ENCODE measurements at regions not wholly inside any gene's neighbourhood (a gene's known extent, or its start where the extent isn't known, plus 50 kb on each side); places are given as distances from the start of the nearest gene placed in this dataset.

DNA sequence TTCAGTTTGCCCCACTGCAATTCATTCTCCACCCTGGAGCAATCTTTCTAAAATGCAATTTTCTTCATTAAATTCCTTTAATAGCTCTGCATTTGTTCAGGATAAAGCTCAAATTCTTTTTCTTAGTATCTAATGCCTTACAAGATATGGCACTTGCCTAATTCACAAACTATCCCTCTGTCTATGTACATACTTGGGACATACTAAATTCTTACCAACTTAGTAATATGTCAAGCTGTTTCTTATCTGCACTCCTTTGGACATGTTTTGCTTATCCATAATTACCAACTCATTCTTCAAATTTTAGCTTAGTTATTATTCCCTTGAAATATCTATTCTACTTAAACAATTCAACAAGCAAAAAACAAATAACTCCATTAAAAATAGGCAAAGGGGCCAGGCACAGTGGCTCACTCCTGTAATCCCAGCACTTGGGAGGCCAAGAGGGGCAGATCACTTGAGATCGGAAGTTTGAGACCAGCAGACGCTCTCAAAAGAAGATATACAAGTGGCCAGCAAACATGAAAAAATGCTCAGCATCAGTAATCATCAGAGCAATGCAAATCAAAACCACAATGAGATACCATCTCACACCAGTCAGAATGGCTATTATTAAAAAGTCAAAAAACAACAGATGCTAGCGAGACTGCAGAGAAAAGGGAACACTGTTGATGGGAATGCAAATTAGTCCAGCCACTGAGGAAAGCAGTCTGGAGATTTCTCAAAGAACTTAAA is 96.9 kb downstream of the FAM76B start:
- DNase-seq (ENCODE audit: low read depth in 2 of 2) = no peak

DNA sequence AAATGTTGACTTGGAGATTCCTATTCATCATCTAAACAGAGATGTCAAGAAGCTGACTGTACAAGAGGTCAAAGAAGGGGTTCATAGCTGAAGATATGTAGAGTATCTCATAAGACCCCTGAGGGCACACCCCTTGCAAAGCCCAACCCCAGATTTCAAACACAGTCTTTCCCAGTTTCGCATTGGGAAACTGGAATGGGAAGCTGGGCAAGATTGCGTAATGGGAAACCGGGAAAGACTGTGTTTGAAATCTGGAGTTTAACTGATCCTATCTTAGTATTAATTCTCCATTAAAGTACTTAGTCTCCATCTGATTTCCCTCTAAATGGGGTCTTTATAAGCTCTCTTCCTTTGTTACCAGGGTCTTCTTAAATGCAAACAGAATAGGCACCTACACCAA is 99.5 kb downstream of the FAM76B start:
- no peak for DNase-seq (ENCODE audit: low read depth in 2 of 2)

DNA sequence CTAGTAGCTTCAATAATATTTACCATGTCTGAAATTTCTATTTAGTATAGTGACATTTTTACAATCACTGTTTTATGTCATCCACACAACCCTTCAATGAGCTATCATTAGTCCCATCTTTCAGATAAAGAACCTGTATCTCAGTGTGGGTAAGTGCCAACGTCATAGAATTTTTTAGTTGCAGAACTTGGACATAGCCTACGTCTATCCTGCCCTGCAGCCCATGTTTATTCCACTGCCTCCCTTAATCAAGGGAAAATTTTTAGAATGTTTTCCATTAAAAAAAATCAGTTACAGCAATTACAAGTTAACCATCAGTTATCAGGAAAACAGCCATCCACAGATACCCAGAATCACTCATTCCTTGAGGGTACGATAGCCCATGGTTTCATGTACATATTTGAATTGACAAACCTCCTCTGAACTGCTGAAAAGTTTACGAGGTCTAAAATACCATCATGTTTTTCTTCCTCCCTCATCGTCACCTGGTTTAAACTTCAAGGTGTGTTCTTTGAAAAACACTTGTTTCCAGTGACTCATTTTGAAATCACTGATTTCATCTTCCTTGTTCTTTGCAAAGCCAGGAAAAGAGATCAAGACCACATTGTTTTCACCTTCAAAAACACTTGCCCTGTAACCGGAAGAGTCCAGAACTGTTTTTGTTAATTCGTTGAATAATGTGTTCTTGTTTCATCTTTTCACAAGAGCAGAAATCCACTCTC is 100.9 kb downstream of the FAM76B start:
- no peak for DNase-seq (ENCODE audit: low read depth in 2 of 2)

DNA sequence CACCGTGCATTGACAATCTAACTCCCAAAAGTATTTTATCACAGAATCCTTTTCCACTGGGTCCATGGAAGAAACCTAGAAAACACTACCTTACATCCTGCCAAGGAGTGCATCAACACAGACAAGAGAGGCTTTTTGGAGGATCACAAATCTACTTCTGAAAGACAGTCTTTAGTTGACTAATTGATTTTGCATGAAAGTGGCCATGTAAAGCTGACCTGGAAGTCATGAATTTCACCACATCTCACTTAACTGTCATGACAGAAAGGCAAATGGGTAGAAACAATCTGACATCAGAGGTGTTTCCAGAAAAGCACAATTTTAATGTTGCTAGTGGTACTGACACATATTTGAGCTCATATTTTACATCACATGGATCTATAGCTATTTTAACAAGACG is 101.6 kb downstream of the FAM76B start:
- DNase-seq (ENCODE audit: low read depth in 2 of 2) = no peak

DNA sequence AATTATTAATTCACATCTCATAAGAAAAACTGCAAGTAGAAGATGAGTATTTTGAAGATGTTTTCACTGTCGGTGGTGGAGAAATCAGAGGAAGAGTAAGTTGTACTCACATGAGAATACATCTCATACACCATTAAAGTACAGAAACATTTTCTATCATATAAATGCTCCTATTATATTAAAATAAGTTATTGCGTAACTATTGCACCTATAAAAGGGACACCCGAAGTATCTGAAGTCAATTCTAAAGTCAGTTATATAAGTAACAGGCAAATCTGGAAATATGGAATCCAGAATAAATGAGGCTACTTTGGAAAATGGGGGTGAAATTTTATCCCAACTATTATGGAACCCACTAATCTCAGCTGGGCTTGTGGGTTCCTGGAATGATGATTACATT is 103.3 kb downstream of the FAM76B start:
- DNase-seq (ENCODE audit: low read depth in 2 of 2) = no peak

DNA sequence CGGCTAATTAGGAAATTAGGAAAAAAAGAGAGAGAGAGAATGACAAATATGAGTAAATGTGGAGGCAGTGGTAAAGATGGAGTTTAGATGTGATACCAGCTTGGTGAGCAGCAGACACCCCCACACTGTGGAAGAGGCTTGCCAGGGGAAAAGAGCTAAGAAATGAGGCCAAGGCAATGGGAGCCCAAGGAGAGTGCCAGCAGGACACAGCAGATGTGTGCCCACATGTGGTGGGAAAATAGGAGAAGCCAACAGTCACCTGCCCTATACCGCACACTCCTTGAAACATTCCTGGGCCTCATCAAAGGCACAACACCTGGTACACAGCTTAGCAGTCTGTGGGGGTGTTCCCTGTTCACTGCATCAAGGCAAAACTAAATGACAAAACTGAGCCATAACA is 104.9 kb downstream of the FAM76B start:
- DNase-seq (ENCODE audit: low read depth in 2 of 2) = no peak

DNA sequence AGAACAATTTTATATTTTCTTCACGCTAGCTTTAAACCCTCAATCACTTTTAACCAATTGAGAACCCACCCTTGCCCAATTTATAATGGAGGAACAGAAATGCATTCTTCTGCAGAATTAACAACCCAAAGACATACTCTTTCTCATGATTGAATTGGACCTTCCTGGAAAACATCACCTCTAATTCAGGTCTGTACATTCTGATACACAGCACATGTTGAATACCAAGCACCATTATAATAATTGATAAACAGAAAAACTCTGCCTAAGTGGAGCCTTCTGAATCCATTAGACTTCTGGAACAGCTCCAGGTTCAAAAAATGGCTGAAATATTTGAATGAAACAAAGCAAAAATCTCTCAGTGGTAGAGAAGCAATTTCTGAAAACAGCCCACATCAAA is 105.4 kb downstream of the FAM76B start:
- no peak for DNase-seq (ENCODE audit: low read depth in 2 of 2)

DNA sequence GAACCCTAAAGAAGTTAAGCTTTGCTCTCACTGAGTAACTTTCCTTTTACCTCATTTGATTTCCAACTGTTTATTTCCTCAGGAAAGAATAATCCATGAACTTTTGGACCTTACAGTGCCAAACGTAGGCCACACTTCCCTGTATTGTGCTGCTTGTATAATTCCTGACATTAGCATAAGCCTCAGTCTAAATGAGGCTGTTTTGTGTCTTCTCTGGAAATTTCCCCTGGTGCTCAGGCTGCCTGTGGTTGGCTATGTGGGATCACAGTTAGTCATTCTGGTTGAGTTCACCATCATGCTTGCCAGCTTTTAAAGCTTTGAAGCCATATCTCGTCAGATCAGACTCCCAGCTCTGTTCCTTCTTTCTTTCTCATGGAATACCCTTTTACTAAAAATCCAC is 107.0 kb downstream of the FAM76B start:
- no peak for DNase-seq (ENCODE audit: low read depth in 2 of 2)

DNA sequence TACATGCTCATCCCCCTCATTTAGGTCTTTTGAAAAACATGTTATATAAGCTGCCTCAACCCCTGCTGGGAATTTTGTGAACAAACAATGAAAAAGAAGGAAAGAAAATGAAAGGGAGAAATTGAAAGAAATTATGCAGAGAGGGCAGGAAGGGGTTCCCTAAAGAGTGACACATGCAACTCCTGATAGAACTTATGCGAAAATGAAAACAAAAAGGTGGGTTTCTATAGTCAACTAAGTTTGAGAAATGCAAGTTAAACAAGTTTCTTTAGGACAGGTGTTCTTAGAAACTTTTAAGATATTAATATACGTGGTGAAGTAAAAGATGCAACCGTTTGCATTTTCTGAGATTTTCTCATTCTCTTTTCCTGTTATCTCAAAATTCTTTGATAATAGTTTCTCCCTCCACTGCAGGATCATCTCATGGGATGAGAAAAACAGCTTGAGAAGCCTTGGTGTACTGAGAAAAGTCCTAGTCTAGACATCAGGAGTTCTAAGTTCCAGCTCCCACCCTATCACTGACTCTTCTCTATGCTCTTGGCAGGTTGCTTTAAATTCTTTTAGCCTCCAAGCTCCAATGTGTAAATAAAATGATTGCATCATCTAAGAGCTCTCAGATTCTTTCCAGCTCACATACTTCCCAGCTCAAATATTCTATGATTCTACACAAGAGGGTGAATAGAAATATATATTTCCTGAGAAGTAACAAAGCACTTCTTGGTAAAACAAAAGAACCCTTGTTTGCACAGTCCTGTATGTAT is 109.2 kb downstream of the FAM76B start:
- DNase-seq (ENCODE audit: low read depth in 2 of 2) = no peak

DNA sequence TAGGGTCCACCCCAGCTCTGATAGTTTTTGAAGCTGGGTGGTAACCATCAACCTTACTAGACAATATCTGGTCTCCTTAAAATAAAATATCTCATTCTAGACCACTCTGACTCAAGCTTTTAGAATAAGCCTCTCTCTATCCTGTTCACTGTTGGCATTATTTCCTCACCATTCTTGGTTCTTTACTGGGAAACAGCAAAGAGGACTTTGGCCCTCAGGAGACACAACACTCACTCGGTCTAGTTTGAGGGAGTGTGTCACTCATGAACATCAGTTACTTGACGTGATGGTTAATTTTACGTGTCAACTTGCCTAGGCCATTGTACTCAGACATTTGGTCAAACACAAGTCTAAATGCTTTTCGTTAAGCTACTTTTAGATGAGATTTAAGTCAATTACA is 110.6 kb downstream of the FAM76B start:
- DNase-seq (ENCODE audit: low read depth in 2 of 2) = no peak

DNA sequence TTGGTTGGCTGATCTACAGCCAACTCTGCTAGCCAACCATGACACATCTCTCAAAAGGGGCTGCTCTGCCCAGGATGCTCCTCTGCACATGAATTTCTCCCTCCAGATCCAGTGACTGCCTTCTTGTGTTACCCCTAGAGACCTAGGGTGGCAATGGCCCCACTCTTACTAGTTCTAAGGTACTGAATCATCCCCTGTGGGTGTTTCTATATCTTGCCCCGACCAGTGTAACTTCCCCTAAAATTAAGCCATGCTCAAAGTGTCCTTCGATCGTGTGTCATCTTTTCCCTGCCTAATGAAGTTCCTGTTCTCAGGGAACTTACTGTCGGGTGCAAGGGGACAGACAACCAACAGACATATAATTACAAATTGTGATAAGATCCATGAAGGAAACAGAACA is 113.3 kb downstream of the FAM76B start:
- DNase-seq (ENCODE audit: low read depth in 2 of 2) = no peak

DNA sequence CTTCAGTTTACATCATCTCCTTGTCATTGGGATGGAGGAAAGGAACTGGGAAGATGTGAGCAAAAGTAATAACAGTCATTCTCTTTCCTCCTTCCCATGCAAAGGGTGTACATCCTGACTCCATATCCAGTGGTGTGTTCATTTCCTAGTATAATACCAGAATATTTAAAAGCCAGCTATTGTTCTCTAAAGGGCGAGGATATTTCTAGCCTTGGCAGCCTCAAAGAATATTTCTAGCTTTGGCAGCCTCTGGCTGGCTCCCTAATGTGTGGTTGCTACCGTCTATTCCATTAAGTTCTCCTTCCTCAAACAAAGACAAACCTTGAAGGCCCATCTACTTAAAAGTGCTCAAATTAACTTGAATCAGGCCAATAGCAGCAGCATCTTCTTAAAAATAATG is 114.0 kb downstream of the FAM76B start:
- DNase-seq (ENCODE audit: low read depth in 2 of 2) = no peak

DNA sequence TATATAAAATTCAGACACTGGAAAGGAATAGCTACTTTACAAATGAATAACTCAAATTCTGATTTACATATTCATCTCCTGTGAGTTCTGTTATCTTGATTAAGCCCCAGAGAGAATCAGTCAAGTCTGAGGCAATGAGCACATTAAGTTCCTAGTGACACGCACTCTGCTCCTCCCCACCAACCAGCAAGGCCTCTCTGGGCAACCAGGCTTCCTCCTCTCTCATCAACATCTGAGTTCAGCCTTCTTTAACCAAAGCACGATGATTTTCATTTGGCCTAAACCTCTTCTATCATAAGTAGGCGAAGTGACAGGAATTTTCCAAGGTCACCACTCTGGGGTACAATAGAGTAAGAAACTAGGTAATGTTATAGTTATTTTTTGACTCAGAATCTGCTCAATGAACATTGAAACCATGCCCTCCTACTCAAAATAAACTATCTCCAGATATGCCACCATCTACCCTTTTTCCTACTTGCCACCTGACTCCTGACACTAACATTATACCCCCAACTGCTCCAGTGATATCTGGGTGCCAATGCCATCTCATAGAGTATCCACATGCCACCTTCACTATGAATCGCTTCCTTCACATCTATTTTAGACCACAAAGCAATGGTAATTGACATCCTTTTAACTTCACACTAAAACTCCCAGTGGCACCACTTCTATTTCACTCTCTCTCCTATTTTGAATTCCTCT is 114.8 kb downstream of the FAM76B start:
- DNase-seq (ENCODE audit: low read depth in 2 of 2) = peak; percentile 26 to 45

DNA sequence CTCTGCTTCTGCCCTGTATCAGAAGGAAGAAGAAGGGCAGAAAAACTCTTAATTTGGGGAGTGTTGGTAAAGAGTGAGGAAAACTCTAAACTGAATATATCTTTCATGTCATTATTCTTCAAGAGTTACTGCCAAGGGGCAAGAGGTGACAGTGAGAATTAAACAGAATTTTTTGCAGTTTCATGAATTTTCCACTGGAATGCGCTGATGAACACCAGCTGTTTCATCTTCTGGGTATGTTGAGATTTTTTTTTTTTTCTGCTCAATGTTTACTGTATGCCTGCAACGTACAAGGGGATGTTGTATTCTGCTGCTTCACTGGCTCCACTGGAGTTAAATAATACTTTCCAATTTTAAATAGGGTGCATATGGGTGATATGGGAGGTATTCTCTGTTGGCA is 117.8 kb downstream of the FAM76B start:
- DNase-seq (ENCODE audit: low read depth in 2 of 2) = no peak

DNA sequence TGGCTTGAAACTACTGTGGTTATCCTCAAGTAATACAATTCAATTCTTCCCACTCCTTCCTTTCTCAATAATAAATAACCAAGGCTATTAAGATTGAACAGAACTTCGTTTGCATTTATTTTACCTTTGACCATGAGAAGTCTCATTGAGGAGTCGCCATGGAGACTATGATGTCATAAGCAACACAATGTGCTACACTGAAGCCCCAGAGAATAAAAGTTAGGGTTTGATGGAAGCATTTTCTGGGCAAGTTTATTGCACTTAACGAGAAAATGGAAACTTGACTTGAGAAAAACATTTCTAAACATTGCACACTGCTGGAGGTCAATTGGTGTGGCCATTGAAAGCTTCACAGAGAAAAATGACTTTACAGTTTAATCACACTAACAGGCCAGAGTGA is 121.5 kb downstream of the FAM76B start:
- DNase-seq (ENCODE audit: low read depth in 2 of 2) = no peak

DNA sequence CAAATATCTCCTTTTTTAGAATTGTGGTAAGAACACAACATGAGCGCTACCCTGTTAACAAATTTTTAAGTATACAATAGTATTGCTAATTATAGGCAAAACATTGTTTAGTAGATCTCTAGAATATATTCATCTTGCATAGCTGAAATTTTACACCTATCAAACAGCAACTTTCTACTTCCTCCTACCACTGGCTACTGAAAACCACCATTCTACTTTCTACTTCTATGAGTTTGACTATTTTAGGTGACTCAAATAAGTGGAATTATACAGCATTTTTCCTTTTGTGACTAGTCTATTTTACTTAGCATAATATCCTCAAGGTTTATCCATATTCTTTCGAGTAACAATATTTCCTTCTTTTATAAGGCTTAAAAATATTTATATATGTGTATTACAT is 128.4 kb downstream of the FAM76B start:
- DNase-seq (ENCODE audit: low read depth in 2 of 2) = no peak

DNA sequence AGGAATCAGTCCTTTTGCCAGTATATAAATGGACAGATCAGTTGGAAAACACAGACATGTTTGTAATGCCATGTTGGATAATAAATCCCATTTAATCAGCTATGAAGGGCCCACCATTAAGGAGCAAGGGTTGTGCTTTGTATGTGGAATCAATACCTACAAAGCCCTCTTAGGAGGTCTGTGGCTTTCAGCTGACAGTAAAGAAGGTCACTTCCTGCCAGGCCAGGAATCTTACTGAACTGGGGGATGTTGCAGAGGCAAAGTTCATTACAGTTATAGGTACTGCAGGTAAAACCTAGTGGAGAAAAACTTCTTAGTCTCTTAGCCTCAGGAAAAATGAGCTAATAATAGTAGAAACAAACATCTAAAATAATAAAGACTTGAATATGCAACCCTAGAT is 129.5 kb downstream of the FAM76B start:
- DNase-seq (ENCODE audit: low read depth in 2 of 2) = no peak

DNA sequence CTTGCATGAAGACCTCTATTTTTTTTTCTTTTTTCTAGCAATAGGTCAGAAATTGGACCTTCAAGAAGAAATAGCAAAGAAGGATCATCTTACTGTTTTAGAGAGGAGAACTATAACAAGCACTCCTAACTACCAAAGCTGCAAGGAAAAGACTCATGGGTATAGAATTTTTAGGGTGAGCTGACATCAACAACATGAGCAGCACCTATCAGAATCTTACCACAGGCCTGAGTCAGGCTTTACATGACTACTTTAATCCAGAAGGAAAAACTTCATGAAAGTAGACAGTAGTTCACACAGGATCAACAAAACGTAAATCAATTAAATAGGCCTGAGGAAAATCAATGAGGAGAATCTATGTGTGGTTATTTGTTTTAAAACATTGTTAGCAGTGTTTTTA is 130.5 kb downstream of the FAM76B start:
- no peak for DNase-seq (ENCODE audit: low read depth in 2 of 2)

DNA sequence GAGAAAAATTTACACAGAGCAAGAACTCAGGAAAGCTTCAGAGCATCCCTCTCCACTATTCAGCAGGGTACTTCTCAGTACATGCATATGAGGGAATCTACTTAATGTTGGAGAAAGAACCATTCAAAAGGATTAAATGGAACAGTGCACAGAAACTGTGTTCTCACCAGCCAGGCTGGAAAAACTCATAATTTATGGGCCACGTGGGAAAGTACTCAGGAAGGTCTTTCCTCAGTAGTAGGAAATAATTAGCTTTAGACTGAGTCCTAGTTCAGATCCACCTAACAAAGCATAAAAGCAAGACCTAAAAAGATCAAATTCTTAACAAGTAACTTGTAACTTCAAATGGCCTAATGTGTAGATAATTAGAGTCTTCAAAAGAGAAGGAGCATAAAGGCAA is 134.0 kb downstream of the FAM76B start:
- no peak for DNase-seq (ENCODE audit: low read depth in 2 of 2)

DNA sequence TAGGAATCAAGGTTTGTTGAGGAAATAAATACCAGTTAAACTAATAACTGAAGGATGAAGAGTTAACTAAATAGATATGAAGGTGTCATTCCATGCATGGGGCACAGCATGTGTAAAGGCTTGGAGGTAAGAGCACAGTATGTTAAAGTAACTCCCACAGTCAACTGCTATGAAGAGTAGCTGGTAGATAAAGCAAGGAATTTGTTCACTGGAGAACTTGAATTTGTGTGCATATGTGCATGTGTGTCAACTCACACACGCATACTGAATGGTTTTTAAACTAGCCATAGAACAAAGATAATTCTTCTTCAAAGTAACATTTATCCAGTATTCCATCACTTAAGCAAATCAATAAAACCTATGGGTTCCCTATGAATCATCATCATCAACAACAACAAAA is 135.9 kb downstream of the FAM76B start:
- DNase-seq (ENCODE audit: low read depth in 2 of 2) = no peak

DNA sequence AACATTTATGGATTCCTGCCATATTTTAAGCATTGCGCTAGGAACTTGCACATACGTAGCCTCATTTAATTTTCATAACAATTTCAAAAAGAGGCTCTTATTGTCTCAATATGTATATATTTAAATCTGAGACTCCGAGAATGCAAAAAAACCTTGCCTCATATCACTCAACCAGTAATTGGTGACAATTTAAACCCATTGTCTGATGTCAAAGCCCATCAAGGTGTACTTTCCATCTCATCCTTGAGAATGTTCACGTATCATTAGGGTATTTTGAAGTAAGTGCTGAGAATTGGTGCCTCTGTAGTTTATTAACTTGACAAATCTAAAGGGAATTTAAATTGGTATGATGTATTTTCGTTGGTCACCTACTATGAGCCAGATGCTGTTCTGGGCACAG is 136.5 kb downstream of the FAM76B start:
- no peak for DNase-seq (ENCODE audit: low read depth in 2 of 2)

DNA sequence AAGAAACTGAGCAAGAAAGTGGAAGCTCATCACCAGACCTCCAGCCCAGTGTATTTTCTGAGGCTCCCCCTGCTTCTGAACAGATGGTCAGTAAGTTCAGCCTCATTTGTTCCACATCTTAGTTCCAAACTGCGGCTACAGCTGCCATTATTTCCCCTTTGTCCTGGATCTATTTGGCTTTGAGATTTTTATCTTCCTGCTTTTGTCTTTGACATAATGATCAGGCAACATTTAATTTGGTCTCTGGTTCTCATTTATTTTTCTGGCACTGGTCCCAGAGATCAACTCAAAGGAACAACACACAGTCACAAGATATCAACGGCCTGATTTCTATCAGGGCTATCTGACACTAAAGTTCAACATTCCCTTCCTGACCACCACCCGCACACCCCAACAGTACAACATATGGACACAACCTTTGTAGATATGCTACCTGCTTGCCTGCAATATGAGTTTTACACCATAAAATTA is 137.5 kb downstream of the FAM76B start:
- no peak for DNase-seq (ENCODE audit: low read depth in 2 of 2)
